Urinary bladder (tissue), 3 donors: ENCODE measurements at regions not wholly inside any gene's neighbourhood (a gene's known extent, or its start where the extent isn't known, plus 50 kb on each side); places are given as distances from the start of the nearest gene placed in this dataset.

Experiments
- DNase-seq: peaks from one replicate; pipeline ENCODE4 v3.0.0-alpha.2; 2015; ENCODE audit errors: extremely low spot score
- H3K27ac ChIP-seq: one replicate; pipeline ENCODE4 v1.5.1; 2013; ENCODE audit warnings: low read depth, mild to moderate bottlenecking, moderate library complexity
- H3K36me3 ChIP-seq: one replicate; pipeline ENCODE4 v1.6.1; 2013; ENCODE audit warnings: mild to moderate bottlenecking, moderate library complexity; ENCODE audit not compliant: insufficient read depth
- H3K4me1 ChIP-seq: one replicate; pipeline ENCODE4 v1.6.1; 2013; ENCODE audit warnings: mild to moderate bottlenecking, moderate library complexity; ENCODE audit not compliant: insufficient read depth
- H3K4me3 ChIP-seq: one replicate; pipeline ENCODE4 v1.5.1; 2013; ENCODE audit warnings: low read depth, low read length
- WGBS: extraction: QIAGEN DNeasy Blood & Tissue Kit; methylation state at CpG from one replicate; pipeline ENCODE4 v1.1.7; 2013; 5-methylcytosine and 5-hydroxymethylcytosine counted together
- donor health status: healthy with polysubstance abuse.
- donor health status: healthy.

DNA sequence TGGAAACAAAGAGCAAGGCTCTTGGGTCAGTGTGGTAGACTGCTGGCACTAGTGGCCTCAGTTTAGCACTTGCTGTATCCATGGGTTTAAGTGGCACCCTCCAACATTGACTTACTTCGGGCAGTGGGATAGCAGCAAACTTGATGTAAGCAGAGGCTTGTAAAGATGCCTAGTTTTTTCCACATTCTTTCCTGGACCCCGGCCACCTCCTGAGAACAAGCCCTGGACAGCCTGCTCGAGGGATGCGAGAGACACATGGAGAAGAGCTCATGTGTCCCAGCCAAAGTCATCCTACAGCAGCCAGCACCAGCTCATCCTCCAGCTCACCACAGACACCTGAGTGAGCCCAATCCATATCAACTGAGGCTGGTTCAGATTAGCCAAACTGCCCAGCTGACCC lies 142.7 kb upstream of the PCBD1 start:
- Histone ChIP-seq H3K4me3 (no peak overlapping the region), H3K27ac (no peak overlapping the region), H3K36me3 (no peaks in the 10 kb centered on the region), H3K4me1 (no peaks in the 10 kb centered on the region)
- no peak for DNase-seq
- 58% methylated on average over 4 of the region's 4 CpGs for WGBS

DNA sequence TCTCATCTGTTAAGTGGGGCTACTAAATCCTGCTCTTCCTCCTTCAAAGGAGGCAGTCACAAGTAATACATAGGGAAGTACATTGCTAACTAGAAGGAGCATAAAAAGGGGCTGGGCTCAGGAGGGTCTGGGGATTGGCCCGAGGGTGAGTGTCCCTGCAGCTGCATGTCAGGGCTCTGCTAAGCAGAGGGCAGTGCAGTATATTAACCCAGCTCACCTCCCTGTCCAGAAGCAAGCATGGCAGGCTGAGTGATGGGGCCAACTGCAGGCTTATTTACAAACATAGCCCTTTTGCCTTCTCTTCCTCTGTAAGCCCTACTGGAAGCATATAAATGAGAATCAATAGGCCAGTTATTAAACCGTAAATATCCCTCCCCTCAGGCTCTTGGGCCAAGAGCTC lies 143.2 kb upstream of the PCBD1 start:
- no peak for DNase-seq
- WGBS: 54% methylated on average over 2 of the region's 2 CpGs

DNA sequence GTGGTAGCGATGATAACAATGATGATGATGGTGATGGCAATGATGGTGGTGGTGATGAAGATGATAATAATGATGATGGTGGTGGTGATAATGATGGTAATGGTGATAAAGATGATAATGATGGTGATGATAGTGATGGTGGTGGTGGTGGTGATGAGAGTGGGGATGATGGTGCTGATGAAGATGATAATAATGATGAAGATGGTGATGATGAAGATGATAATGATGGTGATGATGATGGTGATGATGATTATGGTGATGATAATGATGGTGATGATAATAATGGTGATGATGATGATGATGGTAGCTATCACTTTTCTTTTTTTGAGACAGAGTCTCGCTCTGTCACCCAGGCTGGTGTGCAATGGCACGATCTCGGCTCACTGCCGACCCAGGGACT lies 144.5 kb upstream of the PCBD1 start:
- DNase-seq: no peak
- H3K4me3 ChIP-seq: no peak overlapping the region
- H3K36me3 ChIP-seq: no peaks in the 10 kb centered on the region
- no peak overlapping the region for H3K27ac ChIP-seq
- WGBS: 97% methylated on average over 5 of the region's 5 CpGs
- H3K4me1 ChIP-seq: no peaks in the 10 kb centered on the region

More for the DNA sequence above, 143.2 kb upstream of the PCBD1 start:
- Histone ChIP-seq H3K4me3 (no peak overlapping the region), H3K4me1 (no peaks in the 10 kb centered on the region), H3K36me3 (no peaks in the 10 kb centered on the region), H3K27ac (no peak overlapping the region)

DNA sequence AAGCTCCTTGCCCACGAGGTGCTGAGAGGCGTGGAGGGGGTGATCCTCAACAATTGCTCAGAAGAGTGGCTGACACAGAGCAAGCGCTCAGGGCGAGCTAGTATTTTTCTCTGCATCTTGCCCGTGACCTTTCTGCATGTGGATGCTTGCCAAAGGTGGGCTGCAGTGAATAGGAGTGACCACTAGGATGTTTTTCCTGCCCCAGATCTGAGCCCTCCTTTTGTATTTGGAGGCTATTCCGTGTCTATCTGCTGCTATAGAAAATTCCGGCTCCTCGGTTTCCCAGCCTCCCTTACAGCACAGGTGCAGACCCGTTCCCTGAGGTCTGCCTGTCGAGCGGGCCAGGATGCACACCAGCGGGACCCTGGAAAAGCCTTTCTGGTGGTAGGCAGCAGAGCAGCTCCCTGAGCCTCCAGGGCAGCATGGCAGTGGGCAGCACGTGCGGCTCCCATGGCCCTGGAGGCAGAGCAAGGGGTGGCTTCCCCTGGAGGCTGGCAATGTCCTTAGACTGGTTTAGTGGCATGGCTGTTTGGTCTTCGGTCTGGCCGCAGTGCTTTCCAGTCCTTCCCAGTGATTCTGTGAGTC lies 145.1 kb upstream of the PCBD1 start:
- DNase-seq: no peak
- Histone ChIP-seq H3K4me3 (no peak overlapping the region), H3K27ac (no peak overlapping the region), H3K36me3 (no peaks in the 10 kb centered on the region), H3K4me1 (no peaks in the 10 kb centered on the region)
- WGBS: 90% methylated on average over 16 of the region's 16 CpGs

- DNase-seq: peak; percentile 8
- no peak overlapping the region for H3K4me3 ChIP-seq
- no peak overlapping the region for H3K27ac ChIP-seq
- no peaks in the 10 kb centered on the region for H3K4me1 ChIP-seq
- 73% methylated on average over 6 of the region's 6 CpGs for WGBS
- no peaks in the 10 kb centered on the region for H3K36me3 ChIP-seq
These were observed 147.3 kb upstream of the PCBD1 start for GRCh38 chr10:71035511-71036296.

GRCh38 chr10:71036297-71036966 lies 148.1 kb upstream of the PCBD1 start:
- Histone ChIP-seq H3K36me3 (no peaks in the 10 kb centered on the region), H3K4me3 (no peak overlapping the region), H3K4me1 (no peaks in the 10 kb centered on the region), H3K27ac (no peak overlapping the region)
- 80% methylated on average over 8 of the region's 8 CpGs for WGBS
- DNase-seq: peak; percentile 35

DNA sequence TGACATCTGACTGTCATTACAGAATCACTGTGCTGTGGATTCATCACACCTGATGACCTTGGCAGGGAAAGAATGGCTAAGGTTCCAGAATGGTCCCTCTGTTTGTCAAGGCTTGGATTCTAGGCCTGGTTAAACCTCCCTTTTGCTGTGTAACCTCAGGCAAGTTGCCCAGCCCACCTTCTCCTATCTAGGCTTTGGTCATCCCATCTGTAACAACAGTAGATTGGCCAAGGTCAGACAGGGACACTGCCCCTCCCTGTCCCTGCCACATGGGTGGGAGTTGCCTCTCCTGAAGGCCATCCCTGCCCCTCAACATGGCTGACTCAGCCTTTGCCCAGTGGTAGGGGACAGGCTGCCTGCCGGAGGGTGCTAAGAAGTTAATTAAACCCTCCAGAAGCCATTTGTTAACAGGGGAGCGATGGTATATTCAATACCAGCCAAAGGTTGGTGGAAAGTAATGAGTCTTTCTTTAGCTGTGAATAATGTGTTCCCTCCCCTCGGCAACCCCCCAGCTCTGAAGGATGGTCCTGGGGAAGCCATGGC lies 149.8 kb upstream of the PCBD1 start:
- 78% methylated on average over 3 of the region's 3 CpGs for WGBS

DNA sequence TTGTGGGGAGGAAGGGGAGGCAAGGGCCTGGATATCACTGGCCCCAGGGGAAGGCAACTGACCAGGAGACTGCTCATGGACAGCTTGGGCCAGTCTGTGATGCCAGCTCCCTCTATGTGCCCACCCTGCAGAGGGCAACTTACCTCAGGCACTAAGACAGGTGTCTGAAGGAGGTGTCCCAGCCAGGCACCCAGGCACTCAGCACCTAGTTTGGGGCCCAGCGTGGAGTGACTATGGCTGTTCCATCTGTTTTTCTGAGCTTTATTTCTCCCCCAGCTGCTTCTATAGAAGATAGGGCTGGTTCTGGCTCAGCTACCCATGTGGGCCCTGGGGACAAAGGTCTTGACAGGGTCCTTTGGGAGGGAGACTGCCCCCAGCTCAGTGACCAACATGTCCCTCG lies 150.6 kb upstream of the PCBD1 start:
- 96% methylated on average over 2 of the region's 2 CpGs for WGBS

More for the DNA sequence above, 149.8 kb upstream of the PCBD1 start:
- Histone ChIP-seq H3K4me1 (no peaks in the 10 kb centered on the region), H3K4me3 (no peak overlapping the region), H3K27ac (no peak overlapping the region), H3K36me3 (no peaks in the 10 kb centered on the region)
- no peak for DNase-seq

DNA sequence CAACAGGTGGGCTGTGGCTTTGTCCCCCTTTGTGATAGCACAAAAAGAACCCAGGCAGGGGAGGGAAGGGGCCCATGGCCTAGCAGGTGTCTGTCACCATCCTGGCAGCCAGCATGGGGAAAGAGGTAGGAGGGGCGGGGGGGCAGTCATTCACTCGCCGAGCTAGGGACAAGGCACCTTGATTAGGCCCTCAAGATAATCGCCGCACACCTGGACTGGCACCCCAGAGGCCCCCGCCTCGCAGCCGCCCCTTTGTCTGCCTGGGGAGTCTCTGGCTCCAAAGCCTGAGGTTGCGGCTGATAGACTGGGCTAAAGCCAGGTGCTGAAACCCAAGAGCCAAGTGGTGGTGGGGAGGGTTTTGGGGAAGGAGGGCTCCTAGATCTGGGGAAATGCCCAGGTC lies 151.2 kb upstream of the PCBD1 start:
- H3K36me3 ChIP-seq: no peaks in the 10 kb centered on the region
- 89% methylated on average over 9 of the region's 9 CpGs for WGBS
- no peak for DNase-seq
- no peaks in the 10 kb centered on the region for H3K4me1 ChIP-seq
- no peak overlapping the region for H3K27ac ChIP-seq
- H3K4me3 ChIP-seq: no peak overlapping the region

More for the DNA sequence above, 150.6 kb upstream of the PCBD1 start:
- no peak for DNase-seq
- Histone ChIP-seq H3K27ac (no peak overlapping the region), H3K36me3 (no peaks in the 10 kb centered on the region), H3K4me3 (no peak overlapping the region), H3K4me1 (no peaks in the 10 kb centered on the region)

DNA sequence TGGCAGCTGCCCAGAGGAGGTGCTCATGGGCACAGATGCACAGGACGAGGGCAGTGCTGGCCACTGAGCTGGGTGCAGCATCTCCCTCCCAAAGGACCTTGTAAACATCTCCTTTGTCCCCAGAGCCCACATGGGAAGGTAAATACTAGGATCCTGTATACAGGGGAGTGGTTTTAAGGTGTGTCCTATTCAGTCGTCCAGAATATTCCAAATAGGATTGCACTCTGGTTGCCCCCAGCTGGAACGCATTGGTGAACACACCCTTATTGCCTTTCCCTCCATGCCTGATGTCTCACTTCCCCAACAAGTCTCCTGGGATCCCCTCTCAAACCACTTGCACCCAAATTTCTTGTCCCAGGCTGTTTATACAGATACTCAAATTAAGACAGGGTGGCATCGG lies 152.0 kb upstream of the PCBD1 start:
- Histone ChIP-seq H3K4me3 (no peak overlapping the region), H3K36me3 (no peaks in the 10 kb centered on the region), H3K4me1 (no peaks in the 10 kb centered on the region), H3K27ac (no peak overlapping the region)
- DNase-seq: no peak
- WGBS: 59% methylated on average over 4 of the region's 4 CpGs

DNA sequence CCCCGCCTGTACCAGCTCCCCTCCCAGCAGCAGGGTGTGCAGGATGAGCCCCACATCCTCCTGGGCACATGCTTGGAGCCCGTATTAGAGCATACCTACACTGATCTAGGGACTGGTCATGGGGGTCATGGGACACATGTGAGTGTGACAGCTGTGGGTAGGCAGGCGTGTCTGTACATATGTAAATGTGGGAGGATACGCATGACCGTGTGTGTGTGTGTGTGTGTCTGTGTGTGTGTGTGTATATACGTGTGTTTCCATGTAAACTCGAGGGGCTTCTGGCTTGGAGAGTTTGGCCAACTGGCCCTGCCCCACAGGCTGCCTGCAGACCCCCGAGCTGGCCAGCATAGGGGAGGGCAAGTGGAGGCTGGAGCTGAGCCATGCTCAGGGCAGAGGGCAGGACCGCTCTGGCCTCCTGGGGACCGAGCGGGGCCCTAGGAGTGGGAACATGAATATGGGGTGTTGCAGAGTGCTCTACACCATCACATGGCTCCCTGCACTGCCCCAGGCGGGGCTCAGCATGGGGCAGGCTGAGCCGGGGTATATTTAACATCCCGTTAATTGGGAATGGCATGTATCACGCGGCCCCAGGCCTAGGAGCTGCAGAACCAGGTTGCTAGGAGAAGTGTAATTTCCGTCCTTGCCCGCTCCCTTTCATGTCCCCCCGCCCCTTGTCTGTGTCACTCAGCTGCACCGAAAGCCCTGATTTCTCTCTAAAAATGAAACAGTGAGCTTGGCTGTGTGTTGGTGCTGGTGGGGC lies 152.7 kb upstream of the PCBD1 start:
- Histone ChIP-seq H3K4me1 (no peaks in the 10 kb centered on the region), H3K27ac (no peak overlapping the region), H3K36me3 (no peaks in the 10 kb centered on the region), H3K4me3 (no peak overlapping the region)
- WGBS: 85% methylated on average over 20 of the region's 20 CpGs
- no peak for DNase-seq

DNA sequence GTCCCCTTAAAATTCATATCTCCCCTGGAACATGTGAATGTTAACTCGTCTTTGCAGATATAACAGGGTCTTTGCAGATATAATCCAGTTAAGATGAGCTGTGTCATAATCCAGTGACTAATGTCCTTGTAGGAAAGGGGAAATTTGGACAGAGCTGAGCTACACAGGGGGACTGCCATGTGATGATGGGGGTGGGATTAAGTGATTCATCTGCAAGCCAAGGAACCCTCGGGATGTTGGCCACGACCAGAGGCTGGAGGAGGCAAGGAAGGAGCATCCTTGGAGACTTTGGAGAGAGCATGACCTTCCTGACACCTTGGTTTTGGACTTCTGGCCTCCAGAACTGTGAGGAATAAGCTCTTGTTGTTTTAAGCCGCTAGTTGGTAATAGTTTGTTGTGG lies 153.9 kb upstream of the PCBD1 start:
- WGBS: 69% methylated on average over 4 of the region's 4 CpGs
- no peaks in the 10 kb centered on the region for H3K36me3 ChIP-seq
- DNase-seq: no peak
- no peak overlapping the region for H3K27ac ChIP-seq
- H3K4me3 ChIP-seq: no peak overlapping the region
- no peaks in the 10 kb centered on the region for H3K4me1 ChIP-seq

- 86% methylated on average over 5 of the region's 5 CpGs for WGBS
- no peaks in the 10 kb centered on the region for H3K4me1 ChIP-seq
- no peak overlapping the region for H3K27ac ChIP-seq
- DNase-seq: no peak
- H3K36me3 ChIP-seq: no peaks in the 10 kb centered on the region
- no peak overlapping the region for H3K4me3 ChIP-seq
These were observed 154.3 kb upstream of the PCBD1 start for GRCh38 chr10:71042699-71043098.
